Keratinocyte (primary cell): ENCODE measurements at regions not wholly inside any gene's neighbourhood (a gene's known extent, or its start where the extent isn't known, plus 50 kb on each side); places are given as distances from the start of the nearest gene placed in this dataset.

ENCODE experiments used
- DNase-seq: peaks from one replicate; pipeline ENCODE4 v3.0.0-alpha.2; 2011; ENCODE audit warnings: low read depth, missing footprints, low spot score
- FAIRE-seq: peaks from 2 replicates; lab custom pipeline; 2011; peaks lifted over from hg19 to GRCh38; lab: Jason Lieb, UNC
- H2AFZ ChIP-seq: 2 replicates; pipeline ENCODE4 v1.6.0; 2012; ENCODE audit warnings: low read length, control low read depth, inconsistent platforms; ENCODE audit not compliant: control insufficient read depth
- H3K27ac ChIP-seq: 2 replicates; pipeline ENCODE4 v1.5.1; 2011; ENCODE audit warnings: low read length; ENCODE audit not compliant: control insufficient read depth, insufficient read depth
- H3K27me3 ChIP-seq: 3 replicates; pipeline ENCODE4 v1.6.0; 2011; ENCODE audit warnings: low read length; ENCODE audit not compliant: control insufficient read depth, insufficient read depth; ENCODE audit errors: extremely low read depth
- H3K36me3 ChIP-seq, 2 experiments: 2 replicates in 1 of 2; 3 replicates in 1 of 2; pipeline ENCODE4 v1.5.1; 2011; ENCODE audit warnings: low read length in 2 of 2, mild to moderate bottlenecking in 1 of 2; ENCODE audit not compliant: control insufficient read depth in 2 of 2, insufficient read depth in 2 of 2; ENCODE audit errors: extremely low read depth in 1 of 2
- H3K4me1 ChIP-seq: 3 replicates; pipeline ENCODE4 v1.5.1; 2011; ENCODE audit warnings: low read length; ENCODE audit not compliant: control insufficient read depth, insufficient read depth; ENCODE audit errors: extremely low read depth
- H3K4me2 ChIP-seq: 3 replicates; pipeline ENCODE4 v1.6.0; 2011; ENCODE audit warnings: low read depth, low read length; ENCODE audit not compliant: control insufficient read depth, insufficient read depth; ENCODE audit errors: extremely low read depth
- H3K4me3 ChIP-seq, 3 experiments: fragments of 200-600 bp in 1 of 3; sonication (generic) in 1 of 3; 2 replicates in 2 of 3; 3 replicates in 1 of 3; pipeline ENCODE4 v1.5.1; 2011 to 2016; ENCODE audit warnings: low read length in 3 of 3, mild to moderate bottlenecking in 3 of 3, control low read depth in 2 of 3, inconsistent platforms in 1 of 3, low read depth in 1 of 3, mixed read lengths in 1 of 3, mixed run types in 1 of 3, moderate library complexity in 1 of 3; ENCODE audit not compliant: control insufficient read depth in 2 of 3, insufficient read depth in 2 of 3; ENCODE audit errors: extremely low read depth in 1 of 3
- H3K79me2 ChIP-seq: 2 replicates; pipeline ENCODE4 v1.6.0; 2012; ENCODE audit warnings: low read length; ENCODE audit not compliant: control insufficient read depth, insufficient read depth
- H3K9ac ChIP-seq: 3 replicates; pipeline ENCODE4 v1.6.0; 2011; ENCODE audit warnings: low read length; ENCODE audit not compliant: control insufficient read depth, insufficient read depth; ENCODE audit errors: extremely low read depth
- H3K9me1 ChIP-seq: 3 replicates; pipeline ENCODE4 v1.6.0; 2011; ENCODE audit warnings: low read length; ENCODE audit not compliant: control insufficient read depth, insufficient read depth; ENCODE audit errors: extremely low read depth
- H3K9me3 ChIP-seq: 2 replicates; pipeline ENCODE4 v1.5.1; 2012; ENCODE audit warnings: low read depth, low read length; ENCODE audit not compliant: control insufficient read depth
- H4K20me1 ChIP-seq: 3 replicates; pipeline ENCODE4 v1.6.0; 2011; ENCODE audit warnings: low read length; ENCODE audit not compliant: control insufficient read depth, insufficient read depth; ENCODE audit errors: extremely low read depth
- CTCF ChIP-seq, 3 experiments: IDR thresholded peaks in 1 of 3; conservative IDR thresholded peaks in 1 of 3; optimal IDR thresholded peaks in 1 of 3; 2 replicates in 2 of 3; 3 replicates in 1 of 3; pipeline versions ENCODE3 to v1.5.1; 2011; ENCODE audit warnings: low read length in 3 of 3, mild to moderate bottlenecking in 3 of 3, moderate library complexity in 2 of 3, control low read depth in 1 of 3, inconsistent platforms in 1 of 3; ENCODE audit not compliant: insufficient read depth in 2 of 3; ENCODE audit errors: extremely low read depth in 1 of 3
- EZH2 ChIP-seq: IDR thresholded peaks from one replicate; pipeline ENCODE4 v1.6.1; 2012; ENCODE audit warnings: inconsistent platforms, mild to moderate bottlenecking, low read length, moderate library complexity
- dilution Hi-C: fragments of 300-500 bp; cut with MboI; formaldehyde crosslinking; loops from one replicate; pipeline ENCODE4 v1.7.0; 2020; ENCODE audit warnings: low sequenced_read_pairs; ENCODE audit not compliant: extremely low pct_ligation_motif_present

DNA sequence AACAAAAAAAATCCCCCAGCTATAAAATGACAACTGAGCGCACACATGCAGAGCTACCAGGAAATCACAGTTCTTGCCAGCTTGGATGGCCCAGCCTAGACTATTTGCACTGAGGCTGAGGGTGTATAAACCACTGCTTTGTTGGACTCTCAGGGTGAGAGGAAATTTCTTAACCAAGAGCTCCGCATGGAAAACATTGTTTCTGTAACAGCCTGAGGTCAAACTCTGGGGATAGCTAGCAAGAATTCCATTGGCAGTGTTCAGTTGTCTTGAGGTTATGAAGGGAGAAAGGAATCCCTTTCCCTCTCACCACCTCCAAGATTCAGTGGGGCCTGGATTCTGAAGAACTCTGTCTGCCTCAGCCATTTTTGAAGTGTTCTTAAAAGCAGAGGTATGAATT lies 360.0 kb downstream of the OSTF1 start:
- FAIRE-seq (no peak), DNase-seq (no peak)
- H3K9me1 ChIP-seq: no peaks in the 10 kb centered on the region
- H3K4me2 ChIP-seq: no peak overlapping the region
- no peaks in the 10 kb centered on the region for H3K4me1 ChIP-seq
- H3K4me3 ChIP-seq: no peak overlapping the region
- dilution Hi-C loops: no loop called here
- H4K20me1 ChIP-seq: no peaks in the 10 kb centered on the region
- no peaks in the 10 kb centered on the region for H3K27me3 ChIP-seq
- H3K9me3 ChIP-seq: no peaks in the 10 kb centered on the region
- H3K36me3 ChIP-seq: no peaks in the 10 kb centered on the region
- H3K79me2 ChIP-seq: no peaks in the 10 kb centered on the region
- H3K9ac ChIP-seq: no peak overlapping the region
- no peak overlapping the region for H3K27ac ChIP-seq
- TF ChIP-seq CTCF (optimal IDR thresholded peaks at IDR 0.05 in 1 of 3, IDR thresholded peaks at IDR 0.05 in 1 of 3, conservative IDR thresholded peaks at IDR 0.05 in 1 of 3; ENCODE audit: extremely low read depth in 1 of 3, insufficient read depth in 2 of 3, low read length in 3 of 3): no peak
- no peak for TF ChIP-seq EZH2
- no peak overlapping the region for H2AFZ ChIP-seq

GRCh38 chr9:75448955-75449354 lies 360.6 kb downstream of the OSTF1 start:
- Histone ChIP-seq H3K36me3 (no peaks in the 10 kb centered on the region), H3K79me2 (no peaks in the 10 kb centered on the region), H3K9me1 (no peaks in the 10 kb centered on the region), H3K4me1 (no peaks in the 10 kb centered on the region), H4K20me1 (no peaks in the 10 kb centered on the region), H3K27me3 (no peaks in the 10 kb centered on the region), H2AFZ (no peak overlapping the region), H3K4me3 (no peak overlapping the region), H3K9me3 (no peaks in the 10 kb centered on the region), H3K9ac (no peak overlapping the region), H3K27ac (no peak overlapping the region), H3K4me2 (no peak overlapping the region)
- TF ChIP-seq CTCF (optimal IDR thresholded peaks at IDR 0.05 in 1 of 3, IDR thresholded peaks at IDR 0.05 in 1 of 3, conservative IDR thresholded peaks at IDR 0.05 in 1 of 3; ENCODE audit: extremely low read depth in 1 of 3, insufficient read depth in 2 of 3, low read length in 3 of 3): no peak
- TF ChIP-seq EZH2: no peak
- FAIRE-seq (no peak), DNase-seq (no peak)
- dilution Hi-C loops: no loop called here
